A549 (cell line): ENCODE measurements at regions not wholly inside any gene's neighbourhood (a gene's known extent, or its start where the extent isn't known, plus 50 kb on each side); places are given as distances from the start of the nearest gene placed in this dataset.
A peak's percentile ranks its signal among the peaks of the same experiment; 100 is the strongest.
"Not testable (repeated sequence)": the region's sequence is repeated elsewhere in the genome, so short reads cannot be mapped to it uniquely, and the experiment has no call there.

Experiments used
- ATAC-seq, 2 experiments: fragments of 200-7000 bp in 1 of 2; fragments of >200 bp in 1 of 2; cut with Nextera tagmentation in 1 of 2; cut with Tn5 transposase in 1 of 2; 3 replicates each; pipeline versions ENCODE4 v1.8.0 to v1.9.1; 2018 to 2020; ENCODE audit warnings: mild to moderate bottlenecking in 1 of 2, moderate library complexity in 1 of 2
- CTCF ChIA-PET: fragments of 300-600 bp; sonication (Branson Sonifier 250); formaldehyde crosslinking; extraction: SDS; loops from one replicate; lab custom pipeline; 2021; ENCODE audit warnings: antibody characterized with exemption, inconsistent platforms; lab: Yijun Ruan, JAX
- POLR2A ChIA-PET: fragments of 350-600 bp; formaldehyde crosslinking; extraction: SDS; loops from one replicate; lab custom pipeline; 2021; ENCODE audit warnings: antibody characterized with exemption, inconsistent platforms; lab: Yijun Ruan, JAX
- DNase-seq, 2 experiments: peaks; one replicate each; pipeline versions ENCODE4 v3.0.0 to v3.0.0-alpha.2; 2011 to 2016; ENCODE audit warnings: low read depth in 1 of 2, low spot score in 1 of 2
- FAIRE-seq: peaks from 2 replicates; lab custom pipeline; 2011; peaks lifted over from hg19 to GRCh38; lab: Jason Lieb, UNC
- H3K27ac ChIP-seq, 2 experiments: fragments of >200 bp; sonication (Bioruptor Twin); formaldehyde crosslinking; 3 replicates each; pipeline ENCODE4 v1.5.1; 2016 to 2017
- H3K4me1 ChIP-seq: fragments of >200 bp; sonication (Bioruptor Twin); formaldehyde crosslinking; 3 replicates; pipeline ENCODE4 v1.6.1; 2016
- H3K4me2 ChIP-seq: fragments of >200 bp; sonication (Bioruptor Twin); formaldehyde crosslinking; 3 replicates; pipeline ENCODE4 v1.6.1; 2016
- H3K4me3 ChIP-seq: fragments of >200 bp; sonication (Bioruptor Twin); formaldehyde crosslinking; 3 replicates; pipeline ENCODE4 v1.5.1; 2016
- H3K9me3 ChIP-seq: fragments of >200 bp; sonication (Bioruptor Twin); formaldehyde crosslinking; 3 replicates; pipeline ENCODE4 v1.6.1; 2016
- CBX2 ChIP-seq: fragments of 200-600 bp; sonication (generic); IDR thresholded peaks from 2 replicates; pipeline ENCODE4 v1.6.1; 2016; ENCODE audit warnings: low read depth, mild to moderate bottlenecking, borderline replicate concordance
- CHD2 ChIP-seq: fragments of 150-350 bp; IDR thresholded peaks from 2 replicates; pipeline ENCODE4 v1.6.1; 2014; ENCODE audit warnings: low read length; ENCODE audit not compliant: partially characterized antibody
- CHD4 ChIP-seq: fragments of 200-600 bp; sonication (generic); IDR thresholded peaks from 2 replicates; pipeline ENCODE4 v1.6.1; 2016; ENCODE audit warnings: antibody characterized with exemption, mild to moderate bottlenecking, borderline replicate concordance
- EHF ChIP-seq: fragments of 250-450 bp; sonication (Bioruptor Pico); IDR thresholded peaks from 2 replicates; pipeline ENCODE4 v1.5.0; 2020; ENCODE audit warnings: mild to moderate bottlenecking
- EHMT2 ChIP-seq: fragments of 200-600 bp; sonication (generic); IDR thresholded peaks from 2 replicates; pipeline ENCODE4 v1.6.1; 2016; ENCODE audit warnings: antibody characterized with exemption, low read depth, mild to moderate bottlenecking, moderate library complexity
- ELK1 ChIP-seq: fragments of 150-350 bp; IDR thresholded peaks from 2 replicates; pipeline ENCODE4 v1.6.1; 2014; ENCODE audit warnings: low read depth, mild to moderate bottlenecking, low read length
- FOSB ChIP-seq: fragments of 250-450 bp; sonication (Bioruptor Pico); IDR thresholded peaks from 2 replicates; pipeline ENCODE4 v1.5.0; 2020; ENCODE audit warnings: mild to moderate bottlenecking, moderate library complexity
- FOSL2 ChIP-seq, 2 experiments: fragments of 450-650 bp in 1 of 2; fragments of >200 bp in 1 of 2; sonication (Bioruptor Twin) in 1 of 2; formaldehyde crosslinking; IDR thresholded peaks; 2 replicates each; pipeline versions ENCODE4 v1.5.0 to v1.6.1; 2016 to 2020; ENCODE audit warnings: mild to moderate bottlenecking in 1 of 2, moderate library complexity in 1 of 2
- JUN ChIP-seq, 2 experiments: fragments of >200 bp; sonication (Bioruptor Twin); formaldehyde crosslinking; IDR thresholded peaks; 2 replicates in 1 of 2; 3 replicates in 1 of 2; pipeline ENCODE4 v1.6.1; 2016 to 2017
- KDM1A ChIP-seq: fragments of 200-600 bp; sonication (generic); IDR thresholded peaks from 2 replicates; pipeline ENCODE4 v1.6.1; 2016; ENCODE audit warnings: low read depth, mild to moderate bottlenecking
- MAFK ChIP-seq: fragments of 450-650 bp; IDR thresholded peaks from 2 replicates; pipeline ENCODE4 v1.6.1; 2014; ENCODE audit not compliant: partially characterized antibody
- MAZ ChIP-seq: fragments of 150-350 bp; IDR thresholded peaks from 2 replicates; pipeline ENCODE4 v1.6.1; 2014; ENCODE audit warnings: antibody characterized with exemption, low read depth, low read length, borderline replicate concordance
- MYC ChIP-seq: IDR thresholded peaks from 2 replicates; pipeline ENCODE4 v1.6.1; 2012; ENCODE audit warnings: mild to moderate bottlenecking, inconsistent platforms, low read length, improper control_type of control experiment, borderline replicate concordance
- NFE2L2 ChIP-seq: fragments of 150-350 bp; conservative IDR thresholded peaks from 2 replicates; pipeline ENCODE4 v1.6.1; 2014; ENCODE audit warnings: low read length
- NR3C1 ChIP-seq: fragments of >200 bp; sonication (Bioruptor Twin); formaldehyde crosslinking; IDR thresholded peaks from 3 replicates; pipeline ENCODE4 v1.6.1; 2017
- PBX3 ChIP-seq: IDR thresholded peaks from 2 replicates; pipeline ENCODE4 v1.6.1; 2012
- PHF8 ChIP-seq: fragments of 200-600 bp; sonication (generic); IDR thresholded peaks from 2 replicates; pipeline ENCODE4 v1.6.1; 2016; ENCODE audit warnings: low read depth, mild to moderate bottlenecking, antibody characterized with exemption, moderate library complexity, borderline replicate concordance
- POLR2A ChIP-seq: IDR thresholded peaks from 2 replicates; pipeline ENCODE4 v1.6.1; 2012; ENCODE audit warnings: mild to moderate bottlenecking, low read length
- RCOR1 ChIP-seq: fragments of 150-350 bp; IDR thresholded peaks from 2 replicates; pipeline ENCODE4 v1.6.1; 2014; ENCODE audit warnings: antibody characterized with exemption, low read length, low read depth
- RNF2 ChIP-seq: fragments of 200-600 bp; sonication (generic); IDR thresholded peaks from 2 replicates; pipeline ENCODE4 v1.6.1; 2016; ENCODE audit warnings: low read depth, mild to moderate bottlenecking, antibody characterized with exemption, moderate library complexity, borderline replicate concordance
- TP53 ChIP-seq: fragments of 250-450 bp; sonication (Bioruptor Pico); IDR thresholded peaks from 2 replicates; pipeline ENCODE4 v1.5.0; 2021; ENCODE audit warnings: mild to moderate bottlenecking, moderate library complexity
- ZC3H11A ChIP-seq: fragments of 450-650 bp; IDR thresholded peaks from 2 replicates; pipeline ENCODE4 v1.6.1; 2014; ENCODE audit warnings: antibody characterized with exemption, mild to moderate bottlenecking
- ZNF302 ChIP-seq: fragments of 250-450 bp; sonication (Bioruptor Pico); IDR thresholded peaks from 2 replicates; pipeline ENCODE4 v1.9.0; 2021; ENCODE audit warnings: inconsistent platforms, mild to moderate bottlenecking, moderate library complexity
- ZSCAN20 ChIP-seq: fragments of 250-450 bp; sonication (Bioruptor Pico); IDR thresholded peaks from 2 replicates; pipeline ENCODE4 v1.8.0; 2022; ENCODE audit warnings: mild to moderate bottlenecking, moderate library complexity
- WGBS: methylation state at CpG from one replicate; pipeline ENCODE4 v1.1.6; 2017; ENCODE audit errors: missing lambda C conversion rate; 5-methylcytosine and 5-hydroxymethylcytosine counted together
- TF ChIP-seq, protein P1 (sequence below): fragments of >200 bp; sonication (Bioruptor Twin); formaldehyde crosslinking; IDR thresholded peaks from 3 replicates; pipeline ENCODE4 v1.5.1; 2016

DNA sequence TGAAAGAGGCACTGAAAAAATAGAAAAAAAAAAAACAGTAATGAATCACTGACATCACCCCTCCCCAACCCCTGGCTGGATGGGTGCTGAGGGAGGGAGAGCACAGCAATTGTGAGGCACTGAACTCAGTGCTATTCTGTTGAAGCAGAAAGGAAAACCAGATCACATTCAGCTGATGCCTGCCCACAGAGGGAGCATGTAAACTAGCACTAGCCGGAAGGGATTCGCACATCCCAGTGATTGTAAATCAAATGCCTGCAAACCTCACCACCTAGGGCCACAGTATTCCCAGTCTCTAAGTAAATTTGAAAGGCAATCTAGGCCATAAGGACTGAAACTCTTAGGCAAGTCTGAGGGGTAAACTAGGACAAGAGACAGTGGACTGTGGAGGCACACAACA is 772.0 kb upstream of the CCDC179 start:
- no peak for DNase-seq
- ChIA-PET CTCF (no interaction called here), POLR2A (no interaction called here)
- H3K27ac ChIP-seq: no peak overlapping the region
- 69% methylated on average over 2 of the region's 2 CpGs for WGBS
- no peaks in the 10 kb centered on the region for H3K4me1 ChIP-seq
- H3K4me2 ChIP-seq: no peak overlapping the region
- no peak for FAIRE-seq
- H3K4me3 ChIP-seq: no peak overlapping the region
- no peak for ATAC-seq
- TF ChIP-seq PHF8: no peak
- TF ChIP-seq RCOR1: no peak
- TF ChIP-seq POLR2A: no peak
- TF ChIP-seq CHD4: no peak
- TF ChIP-seq, protein P1, sequence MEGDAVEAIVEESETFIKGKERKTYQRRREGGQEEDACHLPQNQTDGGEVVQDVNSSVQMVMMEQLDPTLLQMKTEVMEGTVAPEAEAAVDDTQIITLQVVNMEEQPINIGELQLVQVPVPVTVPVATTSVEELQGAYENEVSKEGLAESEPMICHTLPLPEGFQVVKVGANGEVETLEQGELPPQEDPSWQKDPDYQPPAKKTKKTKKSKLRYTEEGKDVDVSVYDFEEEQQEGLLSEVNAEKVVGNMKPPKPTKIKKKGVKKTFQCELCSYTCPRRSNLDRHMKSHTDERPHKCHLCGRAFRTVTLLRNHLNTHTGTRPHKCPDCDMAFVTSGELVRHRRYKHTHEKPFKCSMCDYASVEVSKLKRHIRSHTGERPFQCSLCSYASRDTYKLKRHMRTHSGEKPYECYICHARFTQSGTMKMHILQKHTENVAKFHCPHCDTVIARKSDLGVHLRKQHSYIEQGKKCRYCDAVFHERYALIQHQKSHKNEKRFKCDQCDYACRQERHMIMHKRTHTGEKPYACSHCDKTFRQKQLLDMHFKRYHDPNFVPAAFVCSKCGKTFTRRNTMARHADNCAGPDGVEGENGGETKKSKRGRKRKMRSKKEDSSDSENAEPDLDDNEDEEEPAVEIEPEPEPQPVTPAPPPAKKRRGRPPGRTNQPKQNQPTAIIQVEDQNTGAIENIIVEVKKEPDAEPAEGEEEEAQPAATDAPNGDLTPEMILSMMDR: no peak
- no peak for TF ChIP-seq JUN (IDR thresholded peaks at IDR 0.05)
- no peak for TF ChIP-seq CBX2
- no peak for TF ChIP-seq TP53 (CRISPR knock-in tag)
- TF ChIP-seq EHF: no peak
- TF ChIP-seq FOSB: no peak
- TF ChIP-seq MAFK: no peak
- TF ChIP-seq NFE2L2: no peak
- TF ChIP-seq ZSCAN20: no peak
- no peak for TF ChIP-seq MYC
- no peak for TF ChIP-seq EHMT2
- no peaks in the 10 kb centered on the region; the same call in 2 of the 3 replicates for H3K9me3 ChIP-seq

- FAIRE-seq (no peak), ATAC-seq (no peak), DNase-seq (no peak)
- no peak for TF ChIP-seq ZC3H11A
- TF ChIP-seq MAFK: peak; percentile 70
- peak; percentile 27; the same call in 1 of the 2 replicates for TF ChIP-seq NFE2L2
- TF ChIP-seq ELK1: no peak
- no peak for TF ChIP-seq NR3C1
- TF ChIP-seq ZNF302: no peak
- Histone ChIP-seq H3K4me2 (no peak overlapping the region), H3K4me3 (no peak overlapping the region), H3K9me3 (no peaks in the 10 kb centered on the region), H3K4me1 (no peaks in the 10 kb centered on the region), H3K27ac (no peak overlapping the region)
- ChIA-PET CTCF (no interaction called here), POLR2A (no interaction called here)
- 21% methylated on average over 1 of the region's 1 CpG for WGBS
Measured at GRCh38 chr11:23644443-23644842, 784.2 kb upstream of the CCDC179 start.

GRCh38 chr11:23652336-23652735 is 792.1 kb upstream of the CCDC179 start:
- POLR2A ChIA-PET, CTCF ChIA-PET, H3K4me2 ChIP-seq: not testable (repeated sequence)

DNA sequence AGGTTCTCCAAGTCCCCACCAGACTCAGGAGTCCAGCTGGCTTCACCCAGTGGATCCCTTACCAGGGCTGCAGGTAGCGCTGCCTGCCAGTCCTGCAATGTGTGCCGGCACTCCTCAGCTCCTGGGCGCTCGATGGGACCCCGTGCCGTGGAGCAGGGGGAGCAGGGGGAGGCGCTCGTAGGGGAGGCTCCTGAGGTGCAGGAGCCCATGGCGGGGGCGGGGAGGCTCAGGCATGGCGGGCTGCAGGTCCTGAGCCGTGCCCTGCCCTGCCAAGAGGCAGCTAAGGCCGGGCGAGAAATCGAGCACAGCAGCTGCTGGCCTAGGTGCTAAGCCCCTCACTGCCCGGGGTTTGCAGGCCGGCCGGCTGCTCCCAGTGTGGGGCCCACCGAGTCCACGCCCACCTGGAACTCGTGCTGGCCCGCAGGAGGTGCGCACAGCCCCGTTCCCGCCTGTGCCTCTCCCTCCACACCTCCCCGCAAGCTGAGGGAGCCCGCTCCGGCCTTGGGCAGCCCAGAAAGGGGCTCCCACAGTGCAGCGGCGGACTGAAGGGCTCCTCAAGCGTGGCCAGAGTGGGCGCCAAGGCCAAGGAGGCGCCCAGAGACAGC is 792.9 kb upstream of the CCDC179 start:
- no peaks in the 10 kb centered on the region for H3K4me1 ChIP-seq
- DNase-seq (no peak), FAIRE-seq (no peak), ATAC-seq (no peak)
- H3K9me3 ChIP-seq: no peaks in the 10 kb centered on the region
- ChIA-PET CTCF (no interaction called here), POLR2A (no interaction called here)
- 76% methylated on average over 3 of the region's 33 CpGs for WGBS
- TF ChIP-seq MAZ: no peak
- TF ChIP-seq CHD2: no peak
- TF ChIP-seq KDM1A: no peak
- no peak for TF ChIP-seq POLR2A
- no peak for TF ChIP-seq PBX3
- TF ChIP-seq FOSL2 (IDR thresholded peaks at IDR 0.05): no peak
- TF ChIP-seq FOSL2 (CRISPR knock-in tag; IDR thresholded peaks at IDR 0.05): no peak
- TF ChIP-seq RNF2: no peak
- H3K4me3 ChIP-seq: no peak overlapping the region
- no peak overlapping the region for H3K27ac ChIP-seq
- no peak overlapping the region for H3K4me2 ChIP-seq

More at GRCh38 chr11:23652336-23652735, 792.1 kb upstream of the CCDC179 start:
- H3K27ac ChIP-seq, ATAC-seq, H3K9me3 ChIP-seq, H3K4me1 ChIP-seq, DNase-seq, FAIRE-seq, H3K4me3 ChIP-seq: not testable (repeated sequence)
- 87% methylated on average over 20 of the region's 20 CpGs for WGBS
